ENCODE measurements at regions not wholly inside any gene's neighbourhood (a gene's known extent, or its start where the extent isn't known, plus 50 kb on each side); places are given as distances from the start of the nearest gene placed in this dataset.

DNA sequence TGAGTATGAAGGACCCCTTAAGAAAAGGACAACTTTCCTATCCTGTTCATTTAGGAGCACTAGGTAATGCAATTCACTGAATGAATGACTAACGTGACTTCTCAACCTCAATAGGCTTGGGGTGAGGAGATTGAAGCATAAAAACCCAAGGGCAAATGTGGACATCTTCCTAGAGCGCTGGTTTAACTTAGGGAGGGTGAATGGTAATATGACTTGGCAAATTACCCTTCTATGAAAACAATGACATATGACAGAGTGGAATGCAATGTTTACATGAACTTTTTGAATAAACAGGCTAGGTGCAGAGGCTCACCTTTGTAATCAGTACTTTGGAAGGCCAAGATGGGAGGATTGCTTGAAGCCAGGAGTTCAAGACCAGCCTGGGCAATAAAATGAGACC lies 83.9 kb upstream of the ANK3 start:
- no peak for TF ChIP-seq EZH2 (IDR thresholded peaks at IDR 0.05; ENCODE audit: low read length, unreplicated experiment)
- TF ChIP-seq, protein P1, sequence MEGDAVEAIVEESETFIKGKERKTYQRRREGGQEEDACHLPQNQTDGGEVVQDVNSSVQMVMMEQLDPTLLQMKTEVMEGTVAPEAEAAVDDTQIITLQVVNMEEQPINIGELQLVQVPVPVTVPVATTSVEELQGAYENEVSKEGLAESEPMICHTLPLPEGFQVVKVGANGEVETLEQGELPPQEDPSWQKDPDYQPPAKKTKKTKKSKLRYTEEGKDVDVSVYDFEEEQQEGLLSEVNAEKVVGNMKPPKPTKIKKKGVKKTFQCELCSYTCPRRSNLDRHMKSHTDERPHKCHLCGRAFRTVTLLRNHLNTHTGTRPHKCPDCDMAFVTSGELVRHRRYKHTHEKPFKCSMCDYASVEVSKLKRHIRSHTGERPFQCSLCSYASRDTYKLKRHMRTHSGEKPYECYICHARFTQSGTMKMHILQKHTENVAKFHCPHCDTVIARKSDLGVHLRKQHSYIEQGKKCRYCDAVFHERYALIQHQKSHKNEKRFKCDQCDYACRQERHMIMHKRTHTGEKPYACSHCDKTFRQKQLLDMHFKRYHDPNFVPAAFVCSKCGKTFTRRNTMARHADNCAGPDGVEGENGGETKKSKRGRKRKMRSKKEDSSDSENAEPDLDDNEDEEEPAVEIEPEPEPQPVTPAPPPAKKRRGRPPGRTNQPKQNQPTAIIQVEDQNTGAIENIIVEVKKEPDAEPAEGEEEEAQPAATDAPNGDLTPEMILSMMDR (conservative IDR thresholded peaks at IDR 0.05; ENCODE audit: low read depth, low read length) = no peak

All from PC-3 (cell line).